ENCODE measurements at regions not wholly inside any gene's neighbourhood (a gene's known extent, or its start where the extent isn't known, plus 50 kb on each side); places are given as distances from the start of the nearest gene placed in this dataset.

- Histone ChIP-seq H3K4me3 (replicated peaks in 1 of 4; ENCODE audit: control extremely low read depth in 1 of 4, insufficient read depth in 1 of 4, low read depth in 3 of 4, low read length in 4 of 4) (no peak overlapping the region), H2AFZ (ENCODE audit: low read length) (no peak overlapping the region), H3K9me3 (ENCODE audit: control insufficient read depth, insufficient read depth, low read depth, low read length) (no peaks in the 10 kb centered on the region), H3K36me3 (ENCODE audit: control insufficient read depth, insufficient read depth, low read length) (no peaks in the 10 kb centered on the region), H3K9ac (ENCODE audit: insufficient read depth, low read length) (no peak overlapping the region), H3K27me3 (ENCODE audit: control insufficient read depth, insufficient read depth, low read length) (no peaks in the 10 kb centered on the region), H4K20me1 (ENCODE audit: control insufficient read depth, extremely low read depth, insufficient read depth, low read length) (no peaks in the 10 kb centered on the region), H3K4me1 (ENCODE audit: control insufficient read depth, extremely low read depth, insufficient read depth, low read length) (no peaks in the 10 kb centered on the region), H3K79me2 (ENCODE audit: control insufficient read depth, insufficient read depth, low read length) (no peaks in the 10 kb centered on the region), H3K27ac (ENCODE audit: insufficient read depth, low read length) (no peak overlapping the region), H3K4me2 (ENCODE audit: extremely low read depth, insufficient read depth, low read length) (no peak overlapping the region)
- TF ChIP-seq EZH2 (IDR thresholded peaks at IDR 0.05; ENCODE audit: low read length, missing control alignments), result no peak
- TF ChIP-seq CTCF (conservative IDR thresholded peaks at IDR 0.05 in 1 of 2, IDR thresholded peaks at IDR 0.05 in 1 of 2; ENCODE audit: low read depth in 1 of 2, low read length in 2 of 2), result no peak
- DNase-seq (ENCODE audit: low read depth in 2 of 2), result no peak
These were observed 163.2 kb downstream of the SH2D4B start for GRCh38 chr10:80700760-80701444.

- Histone ChIP-seq H3K79me2 (ENCODE audit: control insufficient read depth, insufficient read depth, low read length) (no peaks in the 10 kb centered on the region), H3K36me3 (ENCODE audit: control insufficient read depth, insufficient read depth, low read length) (no peaks in the 10 kb centered on the region), H3K27ac (ENCODE audit: insufficient read depth, low read length) (no peak overlapping the region), H3K4me1 (ENCODE audit: control insufficient read depth, extremely low read depth, insufficient read depth, low read length) (no peaks in the 10 kb centered on the region), H3K9me3 (ENCODE audit: control insufficient read depth, insufficient read depth, low read depth, low read length) (no peaks in the 10 kb centered on the region), H3K27me3 (ENCODE audit: control insufficient read depth, insufficient read depth, low read length) (no peaks in the 10 kb centered on the region), H3K4me2 (ENCODE audit: extremely low read depth, insufficient read depth, low read length) (no peak overlapping the region), H3K4me3 (replicated peaks in 1 of 4; ENCODE audit: control extremely low read depth in 1 of 4, insufficient read depth in 1 of 4, low read depth in 3 of 4, low read length in 4 of 4) (no peak overlapping the region), H3K9ac (ENCODE audit: insufficient read depth, low read length) (no peak overlapping the region), H4K20me1 (ENCODE audit: control insufficient read depth, extremely low read depth, insufficient read depth, low read length) (no peaks in the 10 kb centered on the region), H2AFZ (ENCODE audit: low read length) (no peak overlapping the region)
- TF ChIP-seq EZH2 (IDR thresholded peaks at IDR 0.05; ENCODE audit: low read length, missing control alignments) (no peak), CTCF (conservative IDR thresholded peaks at IDR 0.05 in 1 of 2, IDR thresholded peaks at IDR 0.05 in 1 of 2; ENCODE audit: low read depth in 1 of 2, low read length in 2 of 2) (no peak)
- no peak for DNase-seq (ENCODE audit: low read depth in 2 of 2)
These were observed 164.0 kb downstream of the SH2D4B start for GRCh38 chr10:80701706-80702105.

GRCh38 chr10:80702143-80702542 is 164.4 kb downstream of the SH2D4B start:
- H3K79me2 ChIP-seq (ENCODE audit: control insufficient read depth, insufficient read depth, low read length), result no peaks in the 10 kb centered on the region
- H3K27me3 ChIP-seq (ENCODE audit: control insufficient read depth, insufficient read depth, low read length), result no peaks in the 10 kb centered on the region
- H3K9ac ChIP-seq (ENCODE audit: insufficient read depth, low read length), result no peak overlapping the region
- H3K4me2 ChIP-seq (ENCODE audit: extremely low read depth, insufficient read depth, low read length), result no peak overlapping the region
- no peaks in the 10 kb centered on the region for H4K20me1 ChIP-seq (ENCODE audit: control insufficient read depth, extremely low read depth, insufficient read depth, low read length)
- DNase-seq (ENCODE audit: low read depth in 2 of 2), result no peak
- no peaks in the 10 kb centered on the region for H3K4me1 ChIP-seq (ENCODE audit: control insufficient read depth, extremely low read depth, insufficient read depth, low read length)
- no peak overlapping the region for H3K27ac ChIP-seq (ENCODE audit: insufficient read depth, low read length)
- no peaks in the 10 kb centered on the region for H3K9me3 ChIP-seq (ENCODE audit: control insufficient read depth, insufficient read depth, low read depth, low read length)
- TF ChIP-seq CTCF (conservative IDR thresholded peaks at IDR 0.05 in 1 of 2, IDR thresholded peaks at IDR 0.05 in 1 of 2; ENCODE audit: low read depth in 1 of 2, low read length in 2 of 2) (no peak), EZH2 (IDR thresholded peaks at IDR 0.05; ENCODE audit: low read length, missing control alignments) (no peak)
- H3K36me3 ChIP-seq (ENCODE audit: control insufficient read depth, insufficient read depth, low read length), result no peaks in the 10 kb centered on the region
- no peak overlapping the region for H3K4me3 ChIP-seq (replicated peaks in 1 of 4; ENCODE audit: control extremely low read depth in 1 of 4, insufficient read depth in 1 of 4, low read depth in 3 of 4, low read length in 4 of 4)
- no peak overlapping the region for H2AFZ ChIP-seq (ENCODE audit: low read length)

Measured in fibroblast of lung (primary cell).